NCI-H748 treated with DMSO at 0.1 percent for 48 hours (cell line): ENCODE measurements at regions not wholly inside any gene's neighbourhood (a gene's known extent, or its start where the extent isn't known, plus 50 kb on each side); places are given as distances from the start of the nearest gene placed in this dataset.

Experiments
- DNase-seq: peaks from one replicate; lab custom pipeline; 2025; lab: John Stamatoyannopoulos, UW

GRCh38 chr4:22103768-22104167, 155.2 kb upstream of the KCNIP4 start:
- DNase-seq = no peak

- DNase-seq = no peak
Measured at GRCh38 chr4:22099896-22100295, 151.3 kb upstream of the KCNIP4 start.

- no peak for DNase-seq
Measured at GRCh38 chr4:22097596-22097995, 149.0 kb upstream of the KCNIP4 start.

GRCh38 chr4:22094217-22094616, 145.6 kb upstream of the KCNIP4 start:
- DNase-seq = no peak

GRCh38 chr4:22093126-22093525, 144.6 kb upstream of the KCNIP4 start:
- no peak for DNase-seq

- DNase-seq = no peak
Measured at GRCh38 chr4:22091906-22092305, 143.3 kb upstream of the KCNIP4 start.

GRCh38 chr4:22091352-22091717, 142.8 kb upstream of the KCNIP4 start:
- no peak for DNase-seq

GRCh38 chr4:22090661-22091351, 142.2 kb upstream of the KCNIP4 start:
- DNase-seq = no peak

- no peak for DNase-seq
Measured at GRCh38 chr4:22077571-22077970, 129.0 kb upstream of the KCNIP4 start.

- DNase-seq = no peak
Measured at GRCh38 chr4:22072726-22073125, 124.2 kb upstream of the KCNIP4 start.

GRCh38 chr4:22072240-22072639, 123.7 kb upstream of the KCNIP4 start:
- no peak for DNase-seq

GRCh38 chr4:22071749-22072148, 123.2 kb upstream of the KCNIP4 start:
- DNase-seq = no peak

- DNase-seq = no peak
Measured at GRCh38 chr4:22070256-22070655, 121.7 kb upstream of the KCNIP4 start.

GRCh38 chr4:22063613-22064012, 115.0 kb upstream of the KCNIP4 start:
- no peak for DNase-seq

- no peak for DNase-seq
Measured at GRCh38 chr4:22062676-22063075, 114.1 kb upstream of the KCNIP4 start.

- DNase-seq = no peak
Measured at GRCh38 chr4:22055954-22056353, 107.4 kb upstream of the KCNIP4 start.

GRCh38 chr4:22052076-22052475, 103.5 kb upstream of the KCNIP4 start:
- no peak for DNase-seq

- no peak for DNase-seq
Measured at GRCh38 chr4:22048323-22048722, 99.8 kb upstream of the KCNIP4 start.

- DNase-seq = no peak
Measured at GRCh38 chr4:22047793-22048192, 99.2 kb upstream of the KCNIP4 start.

GRCh38 chr4:22045051-22045630, 96.6 kb upstream of the KCNIP4 start:
- no peak for DNase-seq

GRCh38 chr4:22031423-22031822, 82.9 kb upstream of the KCNIP4 start:
- no peak for DNase-seq

GRCh38 chr4:22030881-22031280, 82.3 kb upstream of the KCNIP4 start:
- DNase-seq = no peak

GRCh38 chr4:22030307-22030706, 81.7 kb upstream of the KCNIP4 start:
- DNase-seq = peak; percentile 82

- DNase-seq = peak; percentile 93
Measured at GRCh38 chr4:22029803-22030202, 81.2 kb upstream of the KCNIP4 start.
